ENCODE measurements at regions not wholly inside any gene's neighbourhood (a gene's known extent, or its start where the extent isn't known, plus 50 kb on each side); places are given as distances from the start of the nearest gene placed in this dataset.

- TF ChIP-seq CTCF (conservative IDR thresholded peaks at IDR 0.05; ENCODE audit: low read depth, low read length) (no peak), EZH2 (IDR thresholded peaks at IDR 0.05; ENCODE audit: borderline replicate concordance, low read depth, low read length, poor library complexity, severe bottlenecking) (no peak)
Measured at GRCh38 chr1:184866991-184867788, 107.1 kb downstream of the NIBAN1 start.
